ENCODE measurements at regions not wholly inside any gene's neighbourhood (a gene's known extent, or its start where the extent isn't known, plus 50 kb on each side); places are given as distances from the start of the nearest gene placed in this dataset.

DNA sequence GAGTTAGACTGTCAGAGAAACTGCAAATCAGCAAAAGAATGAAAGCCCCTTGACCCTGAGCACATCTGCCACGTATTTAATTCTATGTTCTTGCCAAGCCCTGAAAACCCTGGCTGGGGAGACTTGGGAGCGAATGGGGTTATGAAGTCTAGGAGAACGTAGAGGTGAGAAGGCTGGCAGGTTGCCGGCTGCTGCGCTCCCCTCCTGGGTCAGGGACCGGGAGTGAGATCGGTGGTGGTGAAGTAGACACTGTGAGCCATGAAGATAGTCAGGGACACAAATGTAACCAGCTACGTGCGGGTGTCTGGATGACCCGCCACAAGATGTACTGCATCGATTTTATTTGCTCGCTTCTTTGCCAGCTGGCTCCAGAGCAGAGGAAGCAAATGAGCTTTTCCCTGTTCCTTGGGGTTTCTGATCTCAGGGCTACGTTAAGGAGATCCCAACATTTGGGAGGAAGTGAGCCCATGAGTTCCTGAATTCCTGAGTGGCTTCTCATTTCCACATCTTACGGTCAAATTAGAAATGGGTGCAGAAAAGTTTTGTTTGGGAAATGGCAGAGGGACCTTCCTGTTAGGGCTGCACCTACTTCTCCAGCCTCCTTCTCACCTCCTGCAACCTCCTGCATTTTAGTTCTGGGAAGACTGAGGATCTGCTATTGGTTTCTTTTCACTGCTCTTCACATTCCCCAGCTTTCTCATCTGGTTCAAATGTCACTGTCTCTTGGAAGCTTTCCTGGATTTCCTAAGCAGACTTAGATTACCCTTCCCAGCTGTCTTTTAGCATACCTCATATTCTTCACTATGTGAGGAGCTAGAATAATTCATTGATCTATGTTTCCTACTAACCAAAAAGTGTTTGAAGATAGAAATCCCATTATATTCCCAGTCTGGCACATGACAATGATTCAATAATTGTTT lies 360.6 kb downstream of the ZNF521 start:
- TF ChIP-seq, protein P1, sequence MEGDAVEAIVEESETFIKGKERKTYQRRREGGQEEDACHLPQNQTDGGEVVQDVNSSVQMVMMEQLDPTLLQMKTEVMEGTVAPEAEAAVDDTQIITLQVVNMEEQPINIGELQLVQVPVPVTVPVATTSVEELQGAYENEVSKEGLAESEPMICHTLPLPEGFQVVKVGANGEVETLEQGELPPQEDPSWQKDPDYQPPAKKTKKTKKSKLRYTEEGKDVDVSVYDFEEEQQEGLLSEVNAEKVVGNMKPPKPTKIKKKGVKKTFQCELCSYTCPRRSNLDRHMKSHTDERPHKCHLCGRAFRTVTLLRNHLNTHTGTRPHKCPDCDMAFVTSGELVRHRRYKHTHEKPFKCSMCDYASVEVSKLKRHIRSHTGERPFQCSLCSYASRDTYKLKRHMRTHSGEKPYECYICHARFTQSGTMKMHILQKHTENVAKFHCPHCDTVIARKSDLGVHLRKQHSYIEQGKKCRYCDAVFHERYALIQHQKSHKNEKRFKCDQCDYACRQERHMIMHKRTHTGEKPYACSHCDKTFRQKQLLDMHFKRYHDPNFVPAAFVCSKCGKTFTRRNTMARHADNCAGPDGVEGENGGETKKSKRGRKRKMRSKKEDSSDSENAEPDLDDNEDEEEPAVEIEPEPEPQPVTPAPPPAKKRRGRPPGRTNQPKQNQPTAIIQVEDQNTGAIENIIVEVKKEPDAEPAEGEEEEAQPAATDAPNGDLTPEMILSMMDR (IDR thresholded peaks at IDR 0.05) = no peak
- TF ChIP-seq POLR2A (IDR thresholded peaks at IDR 0.05) = no peak

Data from uterus (tissue), 2 donors.